SU-DHL-6 (cell line): ENCODE measurements at regions not wholly inside any gene's neighbourhood (a gene's known extent, or its start where the extent isn't known, plus 50 kb on each side); places are given as distances from the start of the nearest gene placed in this dataset.

Experiments used
- H2AFZ ChIP-seq: fragments of 200-600 bp; sonication (generic); 2 replicates; pipeline ENCODE4 v1.6.1; 2014; ENCODE audit warnings: low read depth, mild to moderate bottlenecking, moderate library complexity, mixed read lengths, antibody characterized with exemption, low read length; ENCODE audit not compliant: severe bottlenecking
- H3F3A ChIP-seq: fragments of 200-600 bp; shearing (Covaris generic); 2 replicates; pipeline ENCODE4 v1.6.0; 2016; ENCODE audit warnings: antibody characterized with exemption, mild to moderate bottlenecking; ENCODE audit not compliant: insufficient read depth
- H3K27ac ChIP-seq: fragments of 200-600 bp; sonication (generic); 2 replicates; pipeline ENCODE4 v1.5.1; 2016; ENCODE audit warnings: low read depth, mild to moderate bottlenecking, low read length, moderate library complexity, mixed read lengths
- H3K27me3 ChIP-seq: fragments of 200-600 bp; sonication (generic), shearing (Covaris generic); 2 replicates; pipeline ENCODE4 v1.6.0; 2014; ENCODE audit warnings: mild to moderate bottlenecking, low read length
- H3K36me3 ChIP-seq: fragments of 200-600 bp; sonication (generic); 2 replicates; pipeline ENCODE4 v1.6.1; 2014; ENCODE audit warnings: mild to moderate bottlenecking, low read length, mixed read lengths
- H3K4me2 ChIP-seq: fragments of 300-600, 200-600 bp; shearing (Covaris generic), sonication (generic); 2 replicates; pipeline ENCODE4 v1.6.0; 2014; ENCODE audit warnings: low read length, low read depth, mild to moderate bottlenecking; ENCODE audit not compliant: poor library complexity, severe bottlenecking
- H3K4me3 ChIP-seq: fragments of 200-600 bp; sonication (generic); 2 replicates; pipeline ENCODE4 v1.5.1; 2014; ENCODE audit warnings: antibody characterized with exemption, low read length, mild to moderate bottlenecking, mixed read lengths; ENCODE audit not compliant: insufficient read depth, poor library complexity, severe bottlenecking
- H3K79me2 ChIP-seq: fragments of 200-600 bp; sonication (generic); 2 replicates; pipeline ENCODE4 v1.6.1; 2014; ENCODE audit warnings: mild to moderate bottlenecking, low read length, moderate library complexity; ENCODE audit not compliant: insufficient read depth
- H3K9ac ChIP-seq: fragments of 200-600 bp; sonication (generic); 2 replicates; pipeline ENCODE4 v1.7.0; 2014; ENCODE audit warnings: mild to moderate bottlenecking, low read length
- H3K9me2 ChIP-seq: fragments of 200-600 bp; sonication (generic); replicated peaks from 2 replicates; pipeline ENCODE4 v1.6.1; 2014; ENCODE audit warnings: low read length; ENCODE audit not compliant: insufficient read depth
- H3K9me3 ChIP-seq: fragments of 200-600 bp; sonication (generic); 2 replicates; pipeline ENCODE4 v1.6.1; 2014; ENCODE audit warnings: low read length, mixed read lengths; ENCODE audit not compliant: insufficient read depth
- H4K20me1 ChIP-seq: fragments of 200-600 bp; sonication (generic); 2 replicates; pipeline ENCODE4 v1.6.1; 2014; ENCODE audit warnings: low read depth, mild to moderate bottlenecking, antibody characterized with exemption, low read length, moderate library complexity, mixed read lengths
- EZH2phosphoT487 ChIP-seq: fragments of 200-600 bp; sonication (generic), shearing (Covaris generic); conservative IDR thresholded peaks from 2 replicates; pipeline ENCODE4 v1.6.1; 2018; ENCODE audit warnings: mild to moderate bottlenecking, antibody characterized with exemption, low read length, moderate library complexity, mixed read lengths
- TF ChIP-seq, protein P1 (sequence below): fragments of 200-600 bp; sonication (generic); IDR thresholded peaks from one replicate; pipeline ENCODE4 v1.5.1; 2017; ENCODE audit warnings: antibody characterized with exemption, mild to moderate bottlenecking, low read length, moderate library complexity; ENCODE audit not compliant: insufficient read depth, poor library complexity, severe bottlenecking

DNA sequence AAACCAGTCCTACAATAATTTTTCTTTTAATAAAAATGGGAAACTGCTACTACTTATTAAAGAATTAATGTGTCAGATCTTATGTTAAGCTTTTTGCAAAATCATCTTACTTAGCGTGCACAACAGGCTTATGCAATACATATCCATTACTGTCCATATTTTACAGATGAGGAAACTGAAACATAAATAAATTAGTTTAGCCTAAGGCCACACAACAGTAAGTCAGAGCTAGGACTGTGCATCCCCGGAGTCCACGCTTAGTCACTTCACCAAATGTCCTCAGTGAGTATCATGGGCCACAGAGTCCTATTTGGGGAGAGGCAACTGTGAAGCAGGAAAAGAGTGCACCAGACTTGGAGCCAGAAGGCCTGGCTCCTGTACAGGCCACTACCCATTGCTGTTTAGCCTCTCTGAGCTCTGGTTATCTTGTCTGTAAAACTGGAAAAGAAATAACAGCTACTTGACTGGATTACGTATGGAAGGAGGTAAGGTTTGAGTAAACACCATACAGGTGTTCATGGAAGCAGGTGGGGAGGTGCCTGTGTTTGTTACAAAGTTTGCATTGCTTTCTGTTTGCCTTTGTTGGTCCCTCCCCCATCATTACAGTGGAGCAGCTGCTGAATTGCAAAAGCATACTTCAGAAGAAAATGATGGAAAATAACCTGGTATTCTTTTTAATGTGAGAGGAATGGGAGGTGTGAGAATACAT is 192.8 kb downstream of the FCRL5 start:
- H3K9ac ChIP-seq: no peak overlapping the region
- H3K27me3 ChIP-seq: no peaks in the 10 kb centered on the region
- no peaks in the 10 kb centered on the region for H3K9me3 ChIP-seq
- no peaks in the 10 kb centered on the region for H3F3A ChIP-seq
- H3K79me2 ChIP-seq: no peaks in the 10 kb centered on the region
- TF ChIP-seq EZH2phosphoT487: no peak
- TF ChIP-seq, protein P1, sequence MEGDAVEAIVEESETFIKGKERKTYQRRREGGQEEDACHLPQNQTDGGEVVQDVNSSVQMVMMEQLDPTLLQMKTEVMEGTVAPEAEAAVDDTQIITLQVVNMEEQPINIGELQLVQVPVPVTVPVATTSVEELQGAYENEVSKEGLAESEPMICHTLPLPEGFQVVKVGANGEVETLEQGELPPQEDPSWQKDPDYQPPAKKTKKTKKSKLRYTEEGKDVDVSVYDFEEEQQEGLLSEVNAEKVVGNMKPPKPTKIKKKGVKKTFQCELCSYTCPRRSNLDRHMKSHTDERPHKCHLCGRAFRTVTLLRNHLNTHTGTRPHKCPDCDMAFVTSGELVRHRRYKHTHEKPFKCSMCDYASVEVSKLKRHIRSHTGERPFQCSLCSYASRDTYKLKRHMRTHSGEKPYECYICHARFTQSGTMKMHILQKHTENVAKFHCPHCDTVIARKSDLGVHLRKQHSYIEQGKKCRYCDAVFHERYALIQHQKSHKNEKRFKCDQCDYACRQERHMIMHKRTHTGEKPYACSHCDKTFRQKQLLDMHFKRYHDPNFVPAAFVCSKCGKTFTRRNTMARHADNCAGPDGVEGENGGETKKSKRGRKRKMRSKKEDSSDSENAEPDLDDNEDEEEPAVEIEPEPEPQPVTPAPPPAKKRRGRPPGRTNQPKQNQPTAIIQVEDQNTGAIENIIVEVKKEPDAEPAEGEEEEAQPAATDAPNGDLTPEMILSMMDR: no peak
- H2AFZ ChIP-seq: no peak overlapping the region
- H3K4me2 ChIP-seq: no peak overlapping the region
- H3K27ac ChIP-seq: no peak overlapping the region
- H4K20me1 ChIP-seq: no peaks in the 10 kb centered on the region
- H3K4me3 ChIP-seq: no peak overlapping the region
- H3K36me3 ChIP-seq: no peaks in the 10 kb centered on the region
- no peaks in the 10 kb centered on the region for H3K9me2 ChIP-seq

DNA sequence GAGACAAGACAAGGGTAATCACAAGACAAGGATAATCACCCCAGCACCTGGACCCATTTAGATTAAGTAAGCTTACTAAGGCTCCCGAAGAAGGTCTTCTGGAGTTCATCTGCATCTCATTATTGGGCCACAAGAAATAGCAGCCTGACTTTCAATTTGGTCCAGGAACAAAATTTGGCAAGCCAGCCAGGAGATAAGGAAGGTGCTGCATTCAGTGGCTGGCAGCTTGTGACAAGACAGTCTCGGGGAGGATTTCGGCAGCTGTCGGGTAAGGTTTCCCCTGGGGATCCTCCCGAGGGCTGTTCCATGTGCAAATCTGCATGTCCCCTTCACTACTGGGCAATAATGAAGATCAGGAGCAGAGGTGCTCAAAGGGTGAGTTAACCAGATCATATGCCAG is 195.2 kb downstream of the FCRL5 start:
- Histone ChIP-seq H2AFZ (no peak overlapping the region), H3K4me2 (no peak overlapping the region), H3K4me3 (no peak overlapping the region), H3K27me3 (no peaks in the 10 kb centered on the region), H3K9me3 (no peaks in the 10 kb centered on the region), H3K9ac (no peak overlapping the region), H3F3A (no peaks in the 10 kb centered on the region), H3K36me3 (no peaks in the 10 kb centered on the region), H3K79me2 (no peaks in the 10 kb centered on the region), H4K20me1 (no peaks in the 10 kb centered on the region), H3K27ac (no peak overlapping the region), H3K9me2 (no peaks in the 10 kb centered on the region)
- no peak for TF ChIP-seq EZH2phosphoT487
- TF ChIP-seq, protein P1: no peak

DNA sequence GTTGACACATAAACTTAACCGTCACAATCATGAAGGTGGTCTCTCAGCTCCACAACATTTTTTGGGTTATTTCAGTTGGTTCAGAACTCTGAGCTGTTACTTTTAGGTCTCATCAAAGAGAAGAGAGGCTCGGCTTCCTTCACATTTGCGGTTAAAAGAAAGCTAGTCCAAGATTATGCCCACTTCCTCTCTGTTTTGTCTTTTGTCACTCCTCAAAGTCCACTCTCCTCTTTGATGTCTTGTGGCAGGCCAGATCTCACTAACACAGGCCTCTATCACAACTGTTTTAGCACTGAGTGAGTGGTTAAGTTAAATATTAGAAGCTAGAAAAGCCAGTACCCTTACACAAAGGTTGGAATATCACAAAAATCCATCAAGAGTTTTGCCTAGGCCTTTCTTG is 195.7 kb downstream of the FCRL5 start:
- no peaks in the 10 kb centered on the region for H3K79me2 ChIP-seq
- H3K4me2 ChIP-seq: no peak overlapping the region
- no peaks in the 10 kb centered on the region for H3F3A ChIP-seq
- H3K36me3 ChIP-seq: no peaks in the 10 kb centered on the region
- TF ChIP-seq EZH2phosphoT487: no peak
- TF ChIP-seq, protein P1: no peak
- H3K4me3 ChIP-seq: no peak overlapping the region
- no peak overlapping the region for H3K27ac ChIP-seq
- no peaks in the 10 kb centered on the region for H3K9me2 ChIP-seq
- no peaks in the 10 kb centered on the region for H4K20me1 ChIP-seq
- no peak overlapping the region for H2AFZ ChIP-seq
- H3K27me3 ChIP-seq: no peaks in the 10 kb centered on the region
- no peaks in the 10 kb centered on the region for H3K9me3 ChIP-seq
- no peak overlapping the region for H3K9ac ChIP-seq
